Heart right ventricle (tissue), 16 donors: ENCODE measurements at regions not wholly inside any gene's neighbourhood (a gene's known extent, or its start where the extent isn't known, plus 50 kb on each side); places are given as distances from the start of the nearest gene placed in this dataset.

Experiments
- ATAC-seq, 8 donors: fragments of 200-7000 bp; cut with Tn5 transposase; one replicate each; pipeline ENCODE4 v1.9.1; 2020; ENCODE audit warnings: mild to moderate bottlenecking in 8 of 8, moderate library complexity in 8 of 8, moderate number of reproducible peaks in 1 of 8
- DNase-seq, 2 donors: peaks; one replicate each; pipeline ENCODE4 v3.0.0-alpha.2; 2020
- H3K27ac ChIP-seq, 10 donors: fragments of 200-600 bp; sonication (generic) in 2 of 10; one replicate each; pipeline versions ENCODE4 v1.5.0 to v1.8.0; 2020 to 2022; ENCODE audit warnings: mild to moderate bottlenecking in 3 of 10
- H3K27me3 ChIP-seq, 7 donors: fragments of 200-600 bp; one replicate each; pipeline ENCODE4 v1.8.0; 2021 to 2022; ENCODE audit warnings: mild to moderate bottlenecking in 2 of 7
- H3K36me3 ChIP-seq, 9 donors: fragments of 200-600 bp; sonication (generic) in 1 of 9; one replicate each; pipeline versions ENCODE4 v1.5.0 to v1.8.0; 2020 to 2022; ENCODE audit warnings: mild to moderate bottlenecking in 2 of 9
- H3K4me1 ChIP-seq, 9 donors: fragments of 200-600 bp; sonication (generic) in 1 of 9; one replicate each; pipeline versions ENCODE4 v1.5.0 to v1.8.0; 2020 to 2022; ENCODE audit warnings: mild to moderate bottlenecking in 4 of 9
- H3K4me3 ChIP-seq, 10 donors: fragments of 200-600 bp; sonication (generic) in 2 of 10; one replicate each; pipeline versions ENCODE4 v1.5.0 to v1.8.0; 2020 to 2022; ENCODE audit warnings: mild to moderate bottlenecking in 7 of 10, moderate library complexity in 2 of 10
- H3K9me3 ChIP-seq, 11 donors: fragments of 200-600 bp in 10 of 11; sonication (generic) in 2 of 11; one replicate each; pipeline versions ENCODE4 v1.5.0 to v1.8.0; 2013 to 2022; ENCODE audit warnings: mild to moderate bottlenecking in 2 of 11, control low read depth in 1 of 11, moderate library complexity in 1 of 11
- WGBS, 2 donors: extraction: QIAGEN DNeasy Blood & Tissue Kit; methylation state at CpG; one replicate each; pipeline ENCODE4 v1.1.7; 2013; ENCODE audit warnings: inconsistent platforms in 1 of 2; 5-methylcytosine and 5-hydroxymethylcytosine counted together
- intact Hi-C, 10 donors: fragments of 100-400 bp; cut with DNase I; formaldehyde crosslinking; loops; one replicate each; pipeline versions ENCODE4 v1.11.1 to v1.14.2; 2022
- TF ChIP-seq, protein P1 (sequence below), 9 donors: fragments of 200-600 bp; sonication (generic) in 2 of 9; IDR thresholded peaks; one replicate each; pipeline versions ENCODE4 v1.5.0 to v1.8.0; 2021 to 2022; ENCODE audit warnings: antibody characterized with exemption in 9 of 9, mild to moderate bottlenecking in 5 of 9, moderate library complexity in 1 of 9
- donor health status: Arrhythmogenic right ventricular cardiomyopathy.
- donor health status: ischemic (EF 13 %, LVEDD 7.1; RV severe dilation, severe dysfunction).
- donor health status: healthy with polysubstance abuse.
- donor health status: DM: no; HTN: yes; CAD: no.
- donor health status: DM: no; HTN: no; CAD: no.
- donor health status: ischemic (EF 25% LVEDD 6.9; RV normal size, moderate dysfunction).
- donor health status: ischemic (EF 25% LVEDD 5.7; RV mildly dilated, moderate dysfunction).
- donor health status: healthy.
- donor health status: DM: yes; HTN: yes; CAD: no.
- donor health status: Ischemic cardiomyopathy.
- donor health status: ischemic (EF 35%, LVEDD 5.7; RV mildly dilated, moderate dysfunction).
- donor health status: nonischemic (EF 11% LVEDD 7.7; RV severe dilation, severe dysfunction).
- donor health status: DM: yes; HTN: yes; CAD: no.
- donor health status: PGD.
- donor health status: ischemic (EF 29% LVEDD 5.4; RV normal size, mild dysfunction).
- donor health status: nonischemic (EF 23%, LVEDD 6.1; RV moderate dilation, normal function).

DNA sequence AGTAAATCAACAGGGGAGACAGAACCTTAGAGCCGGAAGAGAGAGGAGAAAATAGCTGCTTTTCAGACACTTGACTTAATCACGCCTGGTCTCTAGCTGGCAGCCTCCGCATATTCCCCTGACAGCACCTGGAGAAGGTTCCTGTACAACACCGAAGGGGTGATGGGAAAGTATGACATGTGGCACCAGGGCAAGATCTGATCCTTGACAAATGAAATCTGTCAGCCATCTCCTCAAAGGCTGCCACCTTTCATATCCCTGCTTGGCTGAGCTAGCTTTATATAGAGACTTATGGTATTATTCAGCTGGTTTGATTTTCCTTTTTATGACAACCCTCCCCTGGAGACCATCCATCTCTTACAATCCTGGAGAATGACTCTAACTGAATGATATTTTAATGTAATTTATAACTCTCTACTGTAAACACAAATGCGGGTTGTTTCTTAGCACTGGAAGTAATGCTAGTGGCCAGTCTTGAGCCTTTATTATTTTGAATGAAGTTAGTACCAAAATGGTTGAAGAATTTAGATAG is 1205.3 kb upstream of the CDH8 start:
- intact Hi-C loops = no loop called here
- WGBS, 2 donors = 61 to 70% methylated on average over 5 of the region's 5 CpGs
- TF ChIP-seq, protein P1, sequence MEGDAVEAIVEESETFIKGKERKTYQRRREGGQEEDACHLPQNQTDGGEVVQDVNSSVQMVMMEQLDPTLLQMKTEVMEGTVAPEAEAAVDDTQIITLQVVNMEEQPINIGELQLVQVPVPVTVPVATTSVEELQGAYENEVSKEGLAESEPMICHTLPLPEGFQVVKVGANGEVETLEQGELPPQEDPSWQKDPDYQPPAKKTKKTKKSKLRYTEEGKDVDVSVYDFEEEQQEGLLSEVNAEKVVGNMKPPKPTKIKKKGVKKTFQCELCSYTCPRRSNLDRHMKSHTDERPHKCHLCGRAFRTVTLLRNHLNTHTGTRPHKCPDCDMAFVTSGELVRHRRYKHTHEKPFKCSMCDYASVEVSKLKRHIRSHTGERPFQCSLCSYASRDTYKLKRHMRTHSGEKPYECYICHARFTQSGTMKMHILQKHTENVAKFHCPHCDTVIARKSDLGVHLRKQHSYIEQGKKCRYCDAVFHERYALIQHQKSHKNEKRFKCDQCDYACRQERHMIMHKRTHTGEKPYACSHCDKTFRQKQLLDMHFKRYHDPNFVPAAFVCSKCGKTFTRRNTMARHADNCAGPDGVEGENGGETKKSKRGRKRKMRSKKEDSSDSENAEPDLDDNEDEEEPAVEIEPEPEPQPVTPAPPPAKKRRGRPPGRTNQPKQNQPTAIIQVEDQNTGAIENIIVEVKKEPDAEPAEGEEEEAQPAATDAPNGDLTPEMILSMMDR (IDR thresholded peaks at IDR 0.05) = no peak
- H3K36me3 ChIP-seq = no peaks in the 10 kb centered on the region
- no peaks in the 10 kb centered on the region for H3K4me1 ChIP-seq
- H3K4me3 ChIP-seq = no peak overlapping the region
- H3K9me3 ChIP-seq = peaks cover 0 to 2% (median 0%) of the 10 kb centered on the region in 11 donors
- H3K27ac ChIP-seq = no peak overlapping the region
- ATAC-seq (no peak), DNase-seq (no peak)
- no peaks in the 10 kb centered on the region for H3K27me3 ChIP-seq

DNA sequence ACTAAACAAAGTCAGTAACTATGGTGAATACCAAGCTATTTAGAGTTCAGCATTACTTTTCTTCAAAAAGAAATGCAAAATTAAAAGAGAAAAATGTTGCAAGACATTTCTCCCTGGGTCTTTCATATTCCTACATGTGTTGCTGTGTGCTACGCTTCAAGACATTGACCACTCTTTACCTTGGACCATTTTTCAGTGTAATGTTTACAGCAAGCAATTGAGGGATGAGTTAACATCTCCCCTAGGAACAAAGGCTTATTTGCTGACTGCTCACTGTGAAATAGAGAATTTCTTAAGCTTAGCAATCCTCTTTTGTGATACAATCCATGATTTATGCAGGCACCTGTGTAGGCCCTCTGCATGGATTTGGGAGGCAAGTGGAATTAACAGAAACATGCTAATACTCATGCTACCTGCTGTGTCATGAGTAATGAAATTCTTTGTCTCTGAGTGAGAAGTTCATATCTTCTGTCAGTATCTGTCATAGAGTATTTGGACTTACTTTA is 1202.9 kb upstream of the CDH8 start:
- Histone ChIP-seq H3K4me3 (no peak overlapping the region), H3K9me3 (peaks cover 0 to 4% (median 0%) of the 10 kb centered on the region in 11 donors), H3K4me1 (no peaks in the 10 kb centered on the region), H3K27me3 (no peaks in the 10 kb centered on the region), H3K36me3 (no peaks in the 10 kb centered on the region), H3K27ac (no peak overlapping the region)
- DNase-seq (no peak), ATAC-seq (no peak)
- TF ChIP-seq, protein P1 (IDR thresholded peaks at IDR 0.05) = no peak
- intact Hi-C loops = no loop called here
- WGBS, 2 donors = 78 to 84% methylated on average over 1 of the region's 1 CpG

DNA sequence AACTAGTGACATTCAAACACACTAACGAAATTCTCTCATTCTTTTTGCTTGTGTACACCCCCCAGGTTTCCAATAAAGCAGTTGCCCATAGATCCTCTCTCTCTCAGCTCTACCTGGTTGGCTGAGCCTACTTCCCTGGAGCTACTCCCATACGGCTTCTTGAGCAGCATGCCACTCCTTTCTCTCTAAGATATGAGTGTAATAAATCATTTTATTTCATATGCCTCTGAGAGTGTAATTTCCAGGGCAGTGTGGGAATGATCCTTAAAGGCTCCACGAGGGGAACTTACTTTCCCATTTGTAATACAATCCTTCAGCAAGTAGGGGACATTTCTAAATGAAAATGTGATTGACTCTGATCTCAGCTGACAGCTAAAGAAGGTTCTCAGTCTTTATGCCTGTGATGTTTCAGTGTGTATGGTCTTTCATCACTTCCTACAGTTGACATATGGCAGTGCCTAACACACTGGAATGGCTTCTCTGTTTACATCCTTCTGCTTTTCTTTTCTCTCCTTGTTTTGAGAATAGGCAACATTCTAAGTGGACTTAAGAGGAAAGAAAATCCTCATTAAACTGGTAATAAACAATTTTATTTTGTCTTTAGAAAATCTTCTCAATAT is 1194.3 kb upstream of the CDH8 start:
- DNase-seq = no peak
- ATAC-seq = no peak
- intact Hi-C loops = no loop called here
- Histone ChIP-seq H3K9me3 (peaks cover 0 to 11% (median 0%) of the 10 kb centered on the region in 11 donors), H3K27me3 (no peaks in the 10 kb centered on the region), H3K4me3 (no peak overlapping the region), H3K4me1 (no peaks in the 10 kb centered on the region), H3K36me3 (no peaks in the 10 kb centered on the region), H3K27ac (no peak overlapping the region)
- TF ChIP-seq, protein P1 (IDR thresholded peaks at IDR 0.05) = no peak
- 41 to 46% methylated on average over 3 of the region's 3 CpGs for WGBS, 2 donors

DNA sequence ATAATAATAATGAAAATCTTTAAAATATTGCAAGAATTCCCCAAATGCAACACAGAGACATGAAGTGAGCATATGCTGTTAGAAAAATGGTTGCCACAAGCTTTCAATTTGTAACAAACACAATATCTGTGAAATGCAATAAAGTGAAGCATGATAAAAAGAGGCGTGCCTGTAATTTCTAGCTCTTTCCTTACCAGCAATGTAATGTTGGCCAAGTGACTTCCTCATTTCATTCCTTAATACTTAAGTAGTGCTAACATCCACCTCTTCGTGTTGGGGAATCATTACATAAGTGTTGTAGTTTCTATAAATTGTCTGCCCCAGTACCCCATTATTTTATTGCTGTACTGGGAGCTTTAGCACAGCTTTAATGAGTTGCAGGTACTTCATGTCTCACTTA is 1192.0 kb upstream of the CDH8 start:
- TF ChIP-seq, protein P1 (IDR thresholded peaks at IDR 0.05) = no peak
- intact Hi-C loops = no loop called here
- no peak overlapping the region for H3K4me3 ChIP-seq
- H3K36me3 ChIP-seq = no peaks in the 10 kb centered on the region
- WGBS, 2 donors = 70 to 77% methylated on average over 2 of the region's 2 CpGs
- H3K27ac ChIP-seq = no peak overlapping the region
- no peak for ATAC-seq
- no peak for DNase-seq
- peaks cover 0 to 4% (median 0%) of the 10 kb centered on the region in 11 donors for H3K9me3 ChIP-seq
- H3K27me3 ChIP-seq = no peaks in the 10 kb centered on the region
- no peaks in the 10 kb centered on the region for H3K4me1 ChIP-seq
